Brain microvascular endothelial cell (primary cell): ENCODE measurements at regions not wholly inside any gene's neighbourhood (a gene's known extent, or its start where the extent isn't known, plus 50 kb on each side); places are given as distances from the start of the nearest gene placed in this dataset.

Experiments used
- DNase-seq: peaks from one replicate; pipeline ENCODE4 v3.0.0-alpha.2; 2020
- H3K27ac ChIP-seq: fragments of 250-450 bp; sonication (Bioruptor Pico); 2 replicates; pipeline ENCODE4 v1.5.1; 2020; ENCODE audit warnings: mild to moderate bottlenecking, moderate library complexity
- H3K27me3 ChIP-seq: fragments of 250-450 bp; sonication (Bioruptor Pico); replicated peaks from 2 replicates; pipeline ENCODE4 v1.5.1; 2020; ENCODE audit warnings: mild to moderate bottlenecking
- H3K36me3 ChIP-seq: fragments of 250-450 bp; sonication (Bioruptor Pico); replicated peaks from 2 replicates; pipeline ENCODE4 v1.5.1; 2020; ENCODE audit warnings: mild to moderate bottlenecking
- H3K4me3 ChIP-seq: 2 replicates; pipeline ENCODE4 v1.5.1; 2011; ENCODE audit warnings: low read depth, mild to moderate bottlenecking, control low read depth, low read length, moderate library complexity
- in situ Hi-C: cut with HindIII; loops from 2 replicates; pipeline ENCODE4 v1.10.0; 2017; ENCODE audit warnings: low sequenced_read_pairs, low pct_ligation_motif_present
- TF ChIP-seq, protein P1 (sequence below): IDR thresholded peaks from 2 replicates; pipeline ENCODE4 v1.5.1; 2011; ENCODE audit warnings: low read depth, mild to moderate bottlenecking, moderate library complexity, low read length, control low read depth, inconsistent platforms; ENCODE audit errors: missing control alignments

DNA sequence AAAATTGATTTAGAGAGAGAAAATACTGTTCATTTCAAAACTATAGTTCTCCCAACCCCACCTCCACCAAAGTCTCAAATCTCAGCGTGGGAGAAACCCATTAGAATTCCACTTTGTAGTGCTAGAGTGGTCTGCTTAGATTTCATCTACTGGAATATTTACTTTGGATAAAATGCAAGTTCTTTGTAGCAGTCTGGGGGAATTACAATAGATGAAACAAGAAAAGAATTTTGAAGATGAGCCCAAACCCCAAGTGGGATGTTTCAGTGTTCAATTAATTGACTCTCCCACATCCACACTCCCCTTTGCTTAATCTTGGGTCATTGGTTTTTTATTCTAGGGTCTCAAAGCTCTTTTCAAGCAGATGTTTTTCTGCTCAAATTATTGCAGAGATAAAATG is 97.8 kb downstream of the RPL22L1 start:
- Histone ChIP-seq H3K4me3 (no peak overlapping the region), H3K36me3 (no peaks in the 10 kb centered on the region), H3K27ac (no peak overlapping the region), H3K27me3 (no peaks in the 10 kb centered on the region)
- TF ChIP-seq, protein P1, sequence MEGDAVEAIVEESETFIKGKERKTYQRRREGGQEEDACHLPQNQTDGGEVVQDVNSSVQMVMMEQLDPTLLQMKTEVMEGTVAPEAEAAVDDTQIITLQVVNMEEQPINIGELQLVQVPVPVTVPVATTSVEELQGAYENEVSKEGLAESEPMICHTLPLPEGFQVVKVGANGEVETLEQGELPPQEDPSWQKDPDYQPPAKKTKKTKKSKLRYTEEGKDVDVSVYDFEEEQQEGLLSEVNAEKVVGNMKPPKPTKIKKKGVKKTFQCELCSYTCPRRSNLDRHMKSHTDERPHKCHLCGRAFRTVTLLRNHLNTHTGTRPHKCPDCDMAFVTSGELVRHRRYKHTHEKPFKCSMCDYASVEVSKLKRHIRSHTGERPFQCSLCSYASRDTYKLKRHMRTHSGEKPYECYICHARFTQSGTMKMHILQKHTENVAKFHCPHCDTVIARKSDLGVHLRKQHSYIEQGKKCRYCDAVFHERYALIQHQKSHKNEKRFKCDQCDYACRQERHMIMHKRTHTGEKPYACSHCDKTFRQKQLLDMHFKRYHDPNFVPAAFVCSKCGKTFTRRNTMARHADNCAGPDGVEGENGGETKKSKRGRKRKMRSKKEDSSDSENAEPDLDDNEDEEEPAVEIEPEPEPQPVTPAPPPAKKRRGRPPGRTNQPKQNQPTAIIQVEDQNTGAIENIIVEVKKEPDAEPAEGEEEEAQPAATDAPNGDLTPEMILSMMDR = no peak
- DNase-seq = no peak
- in situ Hi-C loops = no loop called here

DNA sequence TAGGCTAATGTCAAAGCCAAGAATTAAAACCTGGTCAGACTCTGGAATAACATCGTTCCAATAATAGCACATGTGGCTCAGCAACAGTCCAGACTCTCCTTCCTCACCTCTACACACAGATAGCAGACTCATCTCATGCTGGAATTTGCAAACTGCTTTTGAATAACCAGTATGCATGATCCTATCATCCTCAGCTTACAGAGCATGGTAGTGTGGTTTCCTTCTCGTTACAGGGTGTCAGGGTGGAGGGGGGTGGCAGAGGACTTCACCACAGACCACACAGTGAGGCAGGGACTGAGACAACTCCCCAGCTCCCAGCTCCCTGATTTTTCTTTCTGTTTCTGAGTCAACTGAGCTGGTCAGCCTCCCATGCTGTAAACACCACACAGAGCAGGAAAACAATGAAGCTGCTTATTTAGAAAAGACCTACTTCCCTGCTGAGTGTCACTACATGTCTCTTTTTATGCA is 101.6 kb downstream of the RPL22L1 start:
- H3K27ac ChIP-seq = no peak overlapping the region
- no peak overlapping the region for H3K4me3 ChIP-seq
- H3K36me3 ChIP-seq = no peaks in the 10 kb centered on the region
- in situ Hi-C loops = no loop called here
- peak; percentile 49 for DNase-seq
- TF ChIP-seq, protein P1 = no peak
- H3K27me3 ChIP-seq = no peaks in the 10 kb centered on the region

- in situ Hi-C loops = no loop called here
- H3K36me3 ChIP-seq = no peaks in the 10 kb centered on the region
- TF ChIP-seq, protein P1 = no peak
Observed at GRCh38 chr3:170767576-170767941, 102.4 kb downstream of the RPL22L1 start.

DNA sequence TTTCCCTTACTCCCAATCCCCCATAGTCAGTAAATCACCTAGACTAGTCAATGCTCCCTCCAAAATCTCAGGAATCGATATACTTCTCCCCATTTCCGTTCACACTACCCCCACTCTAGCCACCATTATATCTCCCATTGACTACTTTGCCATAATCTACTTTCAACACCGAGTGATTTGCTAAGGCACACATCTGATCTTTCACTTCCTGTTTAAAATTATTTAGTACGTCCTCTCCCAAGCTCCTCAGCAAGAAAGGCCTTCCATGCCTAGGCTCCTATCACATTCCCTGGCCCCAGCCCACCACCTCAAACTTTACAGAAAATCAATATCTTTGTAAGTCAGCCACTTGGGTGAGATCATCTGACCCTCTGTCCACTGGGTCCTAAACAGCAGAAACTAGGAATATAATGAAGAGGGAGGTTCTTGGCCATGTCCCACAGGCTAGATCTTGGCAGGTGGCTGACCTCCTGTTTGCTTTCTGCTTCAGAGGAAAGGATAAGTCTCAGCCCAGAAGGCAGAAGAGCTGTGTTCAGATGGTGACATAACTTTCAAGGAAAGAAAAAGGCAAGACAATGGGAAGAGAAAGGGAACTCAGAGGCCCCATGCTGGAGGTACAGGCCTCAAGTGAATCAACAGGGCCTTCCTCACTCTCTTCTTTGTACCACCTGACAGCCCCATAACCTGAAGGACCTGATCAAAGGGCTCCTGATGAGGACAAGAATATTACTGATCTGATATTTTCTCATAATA is 103.0 kb downstream of the RPL22L1 start:
- no peak for DNase-seq
- in situ Hi-C loops = no loop called here
- TF ChIP-seq, protein P1 = no peak
- H3K4me3 ChIP-seq = no peak overlapping the region
- H3K27me3 ChIP-seq = no peaks in the 10 kb centered on the region
- H3K27ac ChIP-seq = no peak overlapping the region
- H3K36me3 ChIP-seq = no peaks in the 10 kb centered on the region

More at GRCh38 chr3:170767576-170767941, 102.4 kb downstream of the RPL22L1 start:
- H3K27me3 ChIP-seq = no peaks in the 10 kb centered on the region
- DNase-seq = no peak
- H3K27ac ChIP-seq = no peak overlapping the region
- H3K4me3 ChIP-seq = no peak overlapping the region

DNA sequence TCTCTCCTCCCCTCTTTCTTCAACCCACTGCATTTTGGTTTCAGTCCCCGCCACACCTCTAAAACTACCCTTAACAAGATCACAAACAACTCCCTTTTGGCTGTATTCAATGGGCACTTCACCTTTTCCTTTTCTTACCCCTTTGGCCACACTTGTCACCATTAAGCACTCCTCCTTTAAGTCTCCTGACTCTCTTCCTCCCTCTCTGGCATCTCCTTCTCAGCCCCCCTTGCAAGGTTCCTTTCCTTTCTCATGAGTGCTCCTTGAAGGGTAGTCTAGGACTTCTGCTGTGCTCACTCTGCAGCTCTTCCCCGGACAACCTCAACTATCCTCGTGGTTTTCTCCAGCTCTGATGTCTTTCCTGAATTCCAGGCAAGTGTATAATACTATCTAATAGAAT is 103.7 kb downstream of the RPL22L1 start:
- no peak for DNase-seq
- Histone ChIP-seq H3K27ac (no peak overlapping the region), H3K4me3 (no peak overlapping the region), H3K27me3 (no peaks in the 10 kb centered on the region), H3K36me3 (no peaks in the 10 kb centered on the region)
- in situ Hi-C loops = no loop called here
- TF ChIP-seq, protein P1 = no peak

- in situ Hi-C loops = no loop called here
- TF ChIP-seq, protein P1 = no peak
Observed at GRCh38 chr3:170765419-170766078, 104.4 kb downstream of the RPL22L1 start.

More at GRCh38 chr3:170765419-170766078, 104.4 kb downstream of the RPL22L1 start:
- H3K27ac ChIP-seq = no peak overlapping the region
- no peak for DNase-seq
- no peak overlapping the region for H3K4me3 ChIP-seq
- no peaks in the 10 kb centered on the region for H3K36me3 ChIP-seq
- H3K27me3 ChIP-seq = no peaks in the 10 kb centered on the region
